ENCODE measurements at regions not wholly inside any gene's neighbourhood (a gene's known extent, or its start where the extent isn't known, plus 50 kb on each side); places are given as distances from the start of the nearest gene placed in this dataset.
"Not testable (repeated sequence)": the region's sequence is repeated elsewhere in the genome, so short reads cannot be mapped to it uniquely, and the experiment has no call there.

- no peak for DNase-seq
Observed at GRCh38 chr7:83306502-83306901, 143.8 kb upstream of the PCLO start.

GRCh38 chr7:83305027-83305426, 142.3 kb upstream of the PCLO start:
- DNase-seq: no peak

- no peak for DNase-seq
Observed at GRCh38 chr7:83301416-83301815, 138.7 kb upstream of the PCLO start.

- no peak for DNase-seq
Observed at GRCh38 chr7:83290211-83290610, 127.5 kb upstream of the PCLO start.

GRCh38 chr7:83289419-83289993, 126.8 kb upstream of the PCLO start:
- no peak for DNase-seq

GRCh38 chr7:83280671-83281070, 118.0 kb upstream of the PCLO start:
- DNase-seq: no peak

- no peak for DNase-seq
Observed at GRCh38 chr7:83276250-83276649, 113.6 kb upstream of the PCLO start.

GRCh38 chr7:83273699-83274098, 111.0 kb upstream of the PCLO start:
- no peak for DNase-seq

- peak; percentile 10 for DNase-seq
Observed at GRCh38 chr7:83271212-83272099, 108.8 kb upstream of the PCLO start.

- DNase-seq: no peak
Observed at GRCh38 chr7:83270407-83270806, 107.7 kb upstream of the PCLO start.

- DNase-seq: peak; percentile 56
Observed at GRCh38 chr7:83267141-83267631, 104.5 kb upstream of the PCLO start.

GRCh38 chr7:83263442-83264034, 100.9 kb upstream of the PCLO start:
- DNase-seq: not testable (repeated sequence)

GRCh38 chr7:83259064-83259463, 96.4 kb upstream of the PCLO start:
- no peak for DNase-seq

GRCh38 chr7:83248000-83248399, 85.3 kb upstream of the PCLO start:
- no peak for DNase-seq

GRCh38 chr7:83219231-83219630, 56.5 kb upstream of the PCLO start:
- not testable (repeated sequence) for DNase-seq

- DNase-seq: no peak
Observed at GRCh38 chr7:83212883-83213282, 50.2 kb upstream of the PCLO start.

All from SHP77 treated with DMSO at 0.1 percent for 48 hours (cell line).